NCI-H226 (cell line): ENCODE measurements at regions not wholly inside any gene's neighbourhood (a gene's known extent, or its start where the extent isn't known, plus 50 kb on each side); places are given as distances from the start of the nearest gene placed in this dataset.

Source experiments
- DNase-seq: peaks from one replicate; pipeline ENCODE4 v3.0.0-alpha.2; 2015

DNA sequence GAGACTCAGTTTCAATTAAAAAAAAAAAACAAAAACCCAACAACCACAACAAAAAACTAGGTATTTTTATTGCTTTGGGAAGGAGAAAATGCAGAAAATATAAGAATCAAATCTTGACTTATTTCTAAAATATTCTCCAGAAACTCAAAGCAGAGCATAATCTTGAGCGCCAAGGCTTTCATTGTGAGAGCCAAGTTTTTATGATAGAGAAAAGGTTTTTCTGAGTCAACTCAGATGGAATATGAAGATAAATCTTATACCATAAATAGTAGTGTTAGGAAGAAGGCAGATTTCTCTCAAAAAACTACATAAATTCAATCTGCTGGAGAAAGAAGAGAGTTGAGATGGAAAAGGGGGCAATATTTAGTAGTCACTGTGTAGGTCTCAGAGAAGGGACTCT, 121.2 kb upstream of the OSR1 start:
- no peak for DNase-seq

DNA sequence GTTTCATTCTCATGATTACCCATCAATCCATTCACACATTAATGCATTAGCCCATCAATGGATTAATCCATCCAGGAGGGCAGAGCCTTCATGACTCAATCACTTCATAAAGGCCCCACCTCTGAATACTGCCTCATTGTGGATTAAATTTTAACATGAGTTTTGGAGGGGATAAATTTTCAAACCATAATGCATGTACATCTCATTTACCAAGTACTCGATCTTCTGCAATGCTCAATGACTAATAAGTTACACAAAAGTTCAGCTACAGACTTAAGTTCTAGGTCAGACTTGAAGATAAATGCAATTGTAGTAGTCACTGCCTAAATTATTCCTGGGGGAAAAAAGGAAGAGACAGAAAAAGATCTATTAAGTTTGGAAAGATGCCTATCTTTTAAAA, 120.0 kb upstream of the OSR1 start:
- no peak for DNase-seq

DNA sequence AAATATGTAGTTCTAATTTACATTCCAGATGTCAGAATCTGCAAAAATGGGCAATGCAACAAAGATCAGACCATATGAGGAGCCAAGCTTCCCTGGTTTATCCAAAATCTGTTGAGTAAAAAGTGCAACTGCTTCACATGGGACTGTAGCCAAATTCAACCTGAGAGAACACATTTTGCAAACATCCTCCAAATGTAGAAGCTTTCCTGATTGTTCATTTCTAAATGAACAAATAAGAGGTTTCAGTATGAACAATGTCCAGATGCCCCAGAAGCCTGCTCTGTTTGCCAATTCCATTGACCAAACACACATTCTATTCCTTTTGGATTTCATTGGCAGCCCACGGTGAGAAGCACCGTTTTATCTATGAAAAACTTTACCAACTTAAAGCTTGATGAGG, 117.9 kb upstream of the OSR1 start:
- DNase-seq = no peak

DNA sequence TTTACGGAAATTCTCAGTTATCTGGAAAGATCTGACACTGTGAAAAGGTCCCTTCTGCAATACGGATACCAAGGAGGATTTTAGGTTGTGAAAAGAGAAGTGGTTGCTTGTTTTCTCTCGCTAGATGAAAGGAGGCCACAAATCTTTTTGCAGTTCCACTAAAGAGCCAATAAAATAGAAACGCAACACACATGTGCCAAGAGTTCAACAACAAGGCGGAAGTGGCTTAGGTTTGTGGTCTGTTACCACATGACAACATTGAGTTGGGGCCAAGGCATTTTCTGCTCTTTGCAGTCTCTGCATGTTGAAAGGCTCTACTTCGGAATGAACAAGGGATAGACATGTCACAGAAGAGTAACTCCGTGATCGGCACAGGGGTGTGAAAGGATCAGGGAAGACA, 115.7 kb upstream of the OSR1 start:
- no peak for DNase-seq

DNA sequence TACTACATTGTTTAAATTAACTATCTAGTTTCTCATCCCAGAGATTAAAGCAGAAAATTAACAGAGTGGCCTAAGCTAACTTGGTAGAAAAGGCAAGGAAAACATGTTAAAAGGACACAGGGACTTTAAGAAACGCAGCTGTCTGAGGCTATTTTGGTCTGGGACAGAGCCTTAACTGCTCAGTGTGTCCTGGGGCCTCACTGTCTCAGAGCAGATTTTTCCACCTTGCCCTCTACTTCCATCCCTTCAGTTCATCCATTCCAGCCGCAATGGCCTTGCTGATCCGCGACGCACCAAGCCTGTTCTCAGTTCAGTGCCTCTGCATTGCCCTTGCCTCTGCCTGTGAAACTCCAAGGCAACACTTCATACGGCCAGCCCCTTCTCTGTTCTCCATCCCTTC, 114.9 kb upstream of the OSR1 start:
- no peak for DNase-seq

DNA sequence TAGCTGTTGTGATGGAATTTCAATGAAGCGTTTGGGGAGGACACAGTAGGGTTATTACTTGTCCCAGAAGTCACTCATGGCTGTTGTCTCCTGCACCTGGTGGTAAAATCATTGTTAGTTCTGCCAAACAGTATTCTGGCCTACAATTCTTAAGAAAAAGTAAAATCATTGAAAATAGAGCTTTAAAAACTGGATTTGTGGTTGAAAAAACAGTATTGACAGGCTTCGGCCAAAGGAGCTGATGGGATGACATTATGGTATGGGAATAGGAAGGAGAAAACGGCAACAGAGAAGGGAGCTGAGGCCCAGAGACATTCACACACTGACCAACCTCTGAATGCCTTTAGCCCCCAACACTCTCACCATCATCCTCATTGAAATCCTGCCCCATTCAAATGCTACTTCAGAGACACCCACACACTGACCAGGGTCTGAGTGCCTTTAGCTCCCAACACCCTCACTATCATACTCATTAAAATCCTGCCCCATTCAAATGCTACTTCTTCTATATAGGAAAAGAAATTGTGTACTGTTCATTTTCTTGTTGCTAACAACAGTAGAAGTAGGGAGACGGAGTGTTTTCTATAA, 114.1 kb upstream of the OSR1 start:
- no peak for DNase-seq

GRCh38 chr2:19471491-19471890, 113.1 kb upstream of the OSR1 start:
- DNase-seq = no peak

DNA sequence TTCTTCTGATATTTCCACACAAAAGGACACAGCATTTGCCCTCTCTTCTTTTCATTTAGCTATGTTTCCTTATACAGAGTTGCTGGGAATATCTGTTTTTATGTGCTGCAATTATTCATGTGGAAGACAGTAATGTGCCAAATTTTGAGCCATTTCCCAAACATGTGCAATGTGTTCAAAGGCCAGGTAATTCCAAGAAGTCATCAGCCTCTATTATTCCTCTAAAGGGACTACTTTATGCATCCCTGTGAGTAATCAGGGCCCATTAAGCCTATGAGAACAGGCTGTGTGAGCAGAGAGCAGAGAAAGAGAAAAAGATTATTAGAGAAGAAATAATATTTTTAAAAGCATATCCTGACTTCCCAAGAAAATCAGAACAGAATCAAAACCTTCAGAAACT, 107.6 kb upstream of the OSR1 start:
- no peak for DNase-seq

GRCh38 chr2:19462256-19462645, 103.8 kb upstream of the OSR1 start:
- no peak for DNase-seq

- DNase-seq = no peak
These were observed 103.3 kb upstream of the OSR1 start for GRCh38 chr2:19461504-19462255.

DNA sequence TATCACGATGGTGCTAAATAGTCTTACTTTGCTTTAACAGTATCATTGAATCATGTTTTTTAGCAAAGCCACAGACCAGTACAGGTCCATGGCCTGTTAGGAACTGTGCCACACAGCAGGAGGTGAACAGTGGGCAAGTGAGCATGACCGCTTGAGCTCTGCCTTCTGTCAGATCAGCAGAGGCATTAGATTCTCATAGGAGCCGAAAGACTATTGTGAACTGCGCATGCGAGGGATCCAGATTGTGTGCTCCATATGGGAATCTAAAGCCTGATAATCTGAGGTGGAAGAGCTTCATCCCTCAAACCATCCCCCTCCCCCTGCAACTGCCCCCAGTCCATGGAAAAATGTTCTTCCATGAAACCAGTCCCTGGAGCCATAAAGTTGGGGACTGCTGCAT, 102.3 kb upstream of the OSR1 start:
- DNase-seq = no peak

DNA sequence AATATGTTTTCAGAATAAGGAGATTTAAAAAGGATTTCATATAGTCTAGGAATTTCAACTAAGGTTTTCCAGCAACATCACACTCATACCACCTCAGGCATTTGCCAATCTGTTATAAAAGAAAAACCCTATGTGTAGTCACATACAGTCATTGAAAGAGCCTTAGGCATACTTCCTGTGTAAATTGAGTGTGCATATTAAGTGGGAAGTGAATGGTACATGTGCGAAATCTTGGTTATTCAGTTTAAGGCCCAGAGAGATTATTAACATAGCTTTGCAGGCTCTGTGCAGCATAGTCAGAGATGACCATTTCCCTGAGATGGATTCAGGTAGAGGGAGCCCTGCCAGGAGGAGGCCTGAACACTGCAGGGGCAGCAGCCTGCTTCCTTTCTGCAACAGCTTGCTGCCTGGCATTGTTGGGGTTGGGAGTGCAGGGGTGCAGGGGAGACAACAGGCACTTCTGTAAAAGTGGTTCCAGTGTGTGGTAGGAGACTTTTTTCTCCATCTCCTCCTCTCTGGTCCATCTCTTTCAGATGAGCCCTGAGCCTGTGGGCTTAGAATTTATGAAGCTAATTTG, 100.1 kb upstream of the OSR1 start:
- no peak for DNase-seq

- no peak for DNase-seq
These were observed 99.4 kb upstream of the OSR1 start for GRCh38 chr2:19457809-19458208.

DNA sequence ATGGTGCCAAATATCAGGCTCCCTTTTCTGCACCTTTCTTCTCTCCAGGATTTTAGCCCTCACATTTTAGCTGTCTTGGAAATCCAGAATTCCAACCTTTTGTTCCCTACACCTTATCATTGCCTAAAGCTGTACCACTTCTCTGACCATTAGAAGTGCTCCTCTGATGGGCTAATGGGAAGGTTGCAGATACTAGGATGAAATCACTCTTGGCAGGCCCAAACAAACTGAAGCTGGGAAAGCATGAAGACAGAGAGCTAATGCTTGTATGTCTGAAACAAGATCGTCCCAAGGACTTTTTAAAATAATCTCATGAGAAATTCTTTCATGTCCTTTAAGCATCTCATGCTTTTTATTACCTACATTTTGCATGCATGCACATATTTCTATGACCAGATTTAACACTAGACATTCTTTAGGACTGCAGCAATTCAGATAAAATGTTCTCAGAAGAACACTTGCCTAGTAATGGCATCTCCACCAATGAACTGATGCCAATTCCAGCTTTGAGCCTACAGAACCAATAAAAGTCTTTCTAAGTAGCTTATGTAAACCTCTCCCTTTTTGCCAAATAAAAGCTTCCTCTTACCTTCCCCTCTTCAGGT, 98.4 kb upstream of the OSR1 start:
- no peak for DNase-seq

GRCh38 chr2:19454125-19454524, 95.7 kb upstream of the OSR1 start:
- no peak for DNase-seq

DNA sequence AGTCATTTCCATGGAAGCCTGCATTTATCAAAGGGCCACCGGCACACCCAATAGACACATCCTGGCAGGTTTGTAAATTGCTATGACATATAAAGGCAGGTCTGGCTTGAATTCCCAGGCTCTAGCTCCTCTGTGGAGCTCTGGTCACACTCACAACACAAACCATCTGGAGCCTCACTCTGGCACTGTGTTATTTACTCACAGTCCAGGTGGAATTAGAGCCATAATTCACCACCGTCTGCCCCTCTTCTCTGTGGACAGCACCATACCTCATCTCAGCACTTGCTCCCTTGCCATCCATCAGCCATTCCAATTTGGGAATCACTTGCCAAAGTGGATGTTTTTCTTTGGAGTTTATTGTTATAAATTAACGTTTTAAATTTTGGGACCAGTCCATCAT, 84.3 kb upstream of the OSR1 start:
- DNase-seq = no peak

- DNase-seq = no peak
These were observed 80.7 kb upstream of the OSR1 start for GRCh38 chr2:19439081-19439480.

DNA sequence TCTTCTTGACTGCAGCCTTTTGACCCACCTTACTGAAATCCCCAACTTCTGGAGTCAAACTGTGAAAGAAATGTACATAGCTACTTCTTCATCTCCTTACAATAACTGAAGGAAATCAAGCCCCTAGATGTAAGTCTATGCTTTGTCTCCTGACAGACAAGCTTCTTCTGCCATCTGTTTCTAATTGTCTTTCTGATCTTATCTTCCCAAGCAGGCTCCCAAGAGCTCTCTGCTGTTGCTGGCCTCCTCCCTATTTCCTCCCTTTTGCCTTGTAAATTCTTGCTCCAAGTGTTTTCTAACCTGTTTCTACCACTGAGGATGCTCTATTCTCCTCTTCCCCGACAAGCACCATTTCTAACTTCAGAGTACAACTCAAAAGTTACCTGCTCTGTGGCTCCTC, 77.4 kb upstream of the OSR1 start:
- no peak for DNase-seq

- DNase-seq = no peak
These were observed 76.0 kb upstream of the OSR1 start for GRCh38 chr2:19434413-19434812.

DNA sequence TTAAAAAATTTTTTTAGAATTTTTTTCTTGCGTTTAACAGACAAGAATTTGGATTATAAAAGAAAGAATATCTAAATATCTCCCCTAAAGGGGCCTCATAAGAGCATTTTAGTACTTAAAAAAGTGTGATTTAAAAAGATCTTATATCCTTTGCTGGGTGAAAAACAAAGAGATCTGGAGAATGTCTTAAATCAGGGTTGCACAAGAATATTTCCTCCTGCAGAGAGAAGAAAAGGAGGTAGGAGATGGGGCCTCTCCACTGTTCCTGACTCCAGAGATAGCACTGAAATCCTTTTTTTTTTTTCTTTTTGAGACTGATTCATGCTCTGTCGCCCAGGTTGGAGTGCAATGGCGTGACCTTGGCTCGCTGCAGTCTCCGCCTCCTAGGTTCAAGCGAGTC, 68.5 kb upstream of the OSR1 start:
- DNase-seq = no peak

DNA sequence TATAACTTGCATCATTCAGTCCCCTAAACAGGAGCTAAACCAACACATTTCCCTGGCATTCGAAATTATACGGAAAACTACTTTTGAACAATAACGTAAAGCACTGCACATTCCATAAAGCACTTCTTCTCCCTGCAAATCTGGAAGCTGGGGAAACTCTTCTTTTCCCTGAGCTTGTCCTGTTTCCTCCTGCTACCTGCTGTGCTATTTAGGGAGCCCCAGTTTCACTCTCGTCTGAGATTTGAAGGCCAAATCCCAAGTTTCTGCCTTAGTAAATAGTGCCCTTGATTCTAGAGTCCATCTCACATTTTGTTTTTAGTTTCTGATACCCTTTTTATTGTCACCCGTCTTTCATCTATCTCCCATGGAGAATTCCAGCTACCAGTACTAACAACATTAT, 67.7 kb upstream of the OSR1 start:
- no peak for DNase-seq

- DNase-seq = no peak
These were observed 67.0 kb upstream of the OSR1 start for GRCh38 chr2:19425419-19425818.

- no peak for DNase-seq
These were observed 60.9 kb upstream of the OSR1 start for GRCh38 chr2:19419211-19419880.
